ENCODE measurements at regions not wholly inside any gene's neighbourhood (a gene's known extent, or its start where the extent isn't known, plus 50 kb on each side); places are given as distances from the start of the nearest gene placed in this dataset.
"Not testable (repeated sequence)": the region's sequence is repeated elsewhere in the genome, so short reads cannot be mapped to it uniquely, and the experiment has no call there.

DNA sequence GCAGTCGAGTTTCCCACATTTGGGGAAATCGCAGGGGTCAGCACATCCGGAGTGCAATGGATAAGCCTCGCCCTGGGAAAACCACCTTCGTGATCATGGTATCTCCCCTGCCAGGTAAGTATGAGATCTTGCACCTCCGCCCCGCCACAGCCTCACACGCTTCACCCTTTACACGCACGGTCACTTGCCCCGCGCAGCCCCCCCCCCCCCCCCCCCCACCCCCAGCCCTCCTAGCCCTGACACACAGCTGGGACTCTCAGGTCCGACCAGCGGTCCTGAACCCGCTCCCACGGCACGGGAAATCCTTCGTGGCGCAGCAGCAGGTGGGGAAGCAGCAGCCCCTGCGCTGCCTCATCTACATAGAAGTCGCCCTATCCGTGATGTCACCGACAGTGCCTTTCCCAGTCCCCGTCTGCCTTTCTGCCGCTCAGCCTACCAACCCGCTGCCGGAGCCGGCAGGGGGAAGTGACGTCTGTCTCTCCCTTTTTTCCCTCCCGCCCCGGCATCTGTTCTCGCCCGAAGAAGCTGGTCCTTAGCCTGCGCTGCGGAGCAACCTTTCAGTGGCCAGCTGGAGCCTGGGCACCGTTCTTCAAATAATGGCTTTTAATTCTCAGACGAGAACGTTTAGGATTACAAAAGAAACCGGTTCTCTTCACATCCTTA is 242.2 kb downstream of the FAM72C start:
- TF ChIP-seq ARNT (IDR thresholded peaks at IDR 0.05); FOXK2 (IDR thresholded peaks at IDR 0.05); L3MBTL2 (conservative IDR thresholded peaks at IDR 0.05); BHLHE40 (IDR thresholded peaks at IDR 0.05; ENCODE audit: borderline replicate concordance); ELF4 (IDR thresholded peaks at IDR 0.05); SP1 (IDR thresholded peaks at IDR 0.05): not testable (repeated sequence)
